OCI-LY7 (cell line): ENCODE measurements at regions not wholly inside any gene's neighbourhood (a gene's known extent, or its start where the extent isn't known, plus 50 kb on each side); places are given as distances from the start of the nearest gene placed in this dataset.

Experiments
- BruUV-seq: library from RNA; stranded (reverse); fragments of 400-500 nt; replicated peaks from 2 replicates; lab custom pipeline; 2021; lab: Mats Ljungman, UMichigan
- CTCF ChIA-PET: fragments of 300-600 bp; sonication (Branson Sonifier 250); formaldehyde crosslinking; loops from one replicate; lab custom pipeline; 2022; ENCODE audit warnings: antibody characterized with exemption; ENCODE audit not compliant: unreplicated experiment; lab: Charles Lee
- POLR2A ChIA-PET: fragments of 300-600 bp; sonication (Branson Sonifier 250); formaldehyde crosslinking; loops from one replicate; lab custom pipeline; 2022; ENCODE audit warnings: antibody characterized with exemption; lab: Charles Lee
- DNase-seq: peaks from one replicate; pipeline ENCODE4 v3.0.0-alpha.2; 2015; ENCODE audit warnings: low spot score
- H2AFZ ChIP-seq: fragments of 200-600 bp; sonication (generic), shearing (Covaris generic); 2 replicates; pipeline ENCODE4 v1.6.1; 2014; ENCODE audit warnings: mild to moderate bottlenecking, antibody characterized with exemption, low read length, moderate library complexity
- H3K27ac ChIP-seq: fragments of 200-600 bp; sonication (generic); 2 replicates; pipeline ENCODE4 v1.5.1; 2014; ENCODE audit warnings: mixed run types, low read depth, mild to moderate bottlenecking, moderate library complexity, low read length, inconsistent platforms; ENCODE audit not compliant: poor library complexity, severe bottlenecking
- H3K36me3 ChIP-seq: fragments of 200-600 bp; sonication (generic); 2 replicates; pipeline ENCODE4 v1.6.1; 2014; ENCODE audit warnings: mild to moderate bottlenecking, antibody characterized with exemption, low read length, moderate library complexity, mixed read lengths; ENCODE audit not compliant: insufficient read depth
- H3K4me1 ChIP-seq: fragments of 200-600 bp; sonication (generic); 2 replicates; pipeline ENCODE4 v1.5.1; 2014; ENCODE audit warnings: mild to moderate bottlenecking, low read length; ENCODE audit not compliant: insufficient read depth, poor library complexity, severe bottlenecking
- H3K4me2 ChIP-seq: fragments of 200-600 bp; sonication (generic); 2 replicates; pipeline ENCODE4 v1.6.1; 2014; ENCODE audit warnings: mild to moderate bottlenecking, low read length
- H3K4me3 ChIP-seq: fragments of 200-600 bp; sonication (generic); 2 replicates; pipeline ENCODE4 v1.5.1; 2014; ENCODE audit warnings: mild to moderate bottlenecking, low read depth, low read length; ENCODE audit not compliant: poor library complexity, severe bottlenecking
- H3K79me2 ChIP-seq: fragments of 200-600 bp; sonication (generic); 2 replicates; pipeline ENCODE4 v1.6.1; 2016; ENCODE audit warnings: low read depth, mild to moderate bottlenecking, low read length, moderate library complexity, mixed read lengths; ENCODE audit not compliant: insufficient read depth
- H3K9me2 ChIP-seq: fragments of 200-600 bp; sonication (generic); 2 replicates; pipeline ENCODE4 v1.6.1; 2016; ENCODE audit warnings: mild to moderate bottlenecking, low read length, mixed read lengths; ENCODE audit not compliant: insufficient read depth
- H3K9me3 ChIP-seq: fragments of 200-600 bp; sonication (generic); 2 replicates; pipeline ENCODE4 v1.6.1; 2014; ENCODE audit warnings: mild to moderate bottlenecking, mixed run types, low read length, mixed read lengths
- H4K20me1 ChIP-seq: fragments of 200-600 bp; sonication (generic); 2 replicates; pipeline ENCODE4 v1.6.1; 2014; ENCODE audit warnings: mild to moderate bottlenecking, antibody characterized with exemption, low read length, moderate library complexity, mixed read lengths; ENCODE audit not compliant: insufficient read depth
- CTCF ChIP-seq: fragments of 200-600 bp; sonication (generic); conservative IDR thresholded peaks from 2 replicates; pipeline ENCODE4 v1.5.1; 2014; ENCODE audit warnings: mild to moderate bottlenecking, antibody characterized with exemption, low read length, moderate library complexity, mixed read lengths
- EZH2phosphoT487 ChIP-seq: fragments of 200-600 bp; sonication (generic); IDR thresholded peaks from 2 replicates; pipeline ENCODE4 v1.6.1; 2018; ENCODE audit warnings: low read depth, borderline replicate concordance, mild to moderate bottlenecking, mixed run types, antibody characterized with exemption, low read length, moderate library complexity, mixed read lengths
- intact Hi-C: fragments of 100-400 bp; cut with micrococcal nuclease; formaldehyde crosslinking; loops from one replicate; pipeline ENCODE4 v1.10.0; 2022; ENCODE audit not compliant: unreplicated experiment

- Histone ChIP-seq H3K9me2 (no peaks in the 10 kb centered on the region), H4K20me1 (no peaks in the 10 kb centered on the region), H3K27ac (no peak overlapping the region), H3K4me2 (no peak overlapping the region), H2AFZ (no peak overlapping the region), H3K9me3 (no peaks in the 10 kb centered on the region), H3K4me1 (no peaks in the 10 kb centered on the region), H3K79me2 (no peaks in the 10 kb centered on the region), H3K36me3 (no peaks in the 10 kb centered on the region), H3K4me3 (no peak overlapping the region)
- TF ChIP-seq CTCF, result no peak
- TF ChIP-seq EZH2phosphoT487, result no peak
- ChIA-PET POLR2A (no interaction called here), CTCF (no interaction called here)
- DNase-seq, result no peak
- intact Hi-C loops, result no loop called here
- BruUV-seq, result no TSS peak
Observed at GRCh38 chr7:48992816-48993215, 68.5 kb downstream of the CDC14C start.

GRCh38 chr7:49001610-49002033, 77.3 kb downstream of the CDC14C start:
- H2AFZ ChIP-seq, result peak overlapping the region; percentile 99

More at GRCh38 chr7:49001610-49002033, 77.3 kb downstream of the CDC14C start:
- no peak overlapping the region for H3K4me2 ChIP-seq
- H3K9me2 ChIP-seq, result no peaks in the 10 kb centered on the region
- DNase-seq, result peak; percentile 83
- no peaks in the 10 kb centered on the region for H3K79me2 ChIP-seq
- POLR2A ChIA-PET, result interaction anchor here (0.5 to 1.7 kb wide), 6 partner anchors 16 to 789 kb away, joined by 3 to 5 read pairs (median 4); no protein-coding TSS in a partner anchor
- H3K36me3 ChIP-seq, result no peaks in the 10 kb centered on the region
- no peak overlapping the region for H3K4me3 ChIP-seq
- no peaks in the 10 kb centered on the region for H4K20me1 ChIP-seq
- TF ChIP-seq CTCF (peak; percentile 89), EZH2phosphoT487 (no peak)
- H3K4me1 ChIP-seq, result peaks cover 6% of the 10 kb centered on the region
- no peak overlapping the region for H3K27ac ChIP-seq
- no peaks in the 10 kb centered on the region for H3K9me3 ChIP-seq
- CTCF ChIA-PET, result no interaction called here
- intact Hi-C loops, result loop anchor here (1.0 to 10.0 kb wide), 5 partner anchors 163 to 852 kb away; no protein-coding TSS in a partner anchor
- BruUV-seq, result no TSS peak
